ENCODE measurements at regions not wholly inside any gene's neighbourhood (a gene's known extent, or its start where the extent isn't known, plus 50 kb on each side); places are given as distances from the start of the nearest gene placed in this dataset.
"Not testable (repeated sequence)": the region's sequence is repeated elsewhere in the genome, so short reads cannot be mapped to it uniquely, and the experiment has no call there.

GRCh38 chr4:57719456-57719855 is 609.3 kb upstream of the IGFBP7 start:
- no peak overlapping the region for H2BK20ac ChIP-seq (ENCODE audit: low read depth, low read length, poor library complexity, severe bottlenecking)
- no peak overlapping the region for H4K5ac ChIP-seq (ENCODE audit: insufficient read length, low read depth, low read length)
- H3K4ac ChIP-seq (ENCODE audit: low read depth, low read length): no peak overlapping the region
- no peak overlapping the region for H2BK15ac ChIP-seq (ENCODE audit: low read depth, low read length)
- WGBS (ENCODE audit: extremely low coverage, insufficient read length, low lambda C conversion rate): no CpG with 5 or more reads among the region's 2 CpGs
- peaks cover 0 to 5% of the 10 kb centered on the region in 2 experiments; a peak in 1 of 4 replicates for H3K4me1 Mint-ChIP-seq
- no peak for TF ChIP-seq CTCF (conservative IDR thresholded peaks at IDR 0.05)
- no peak overlapping the region for H4K8ac ChIP-seq (replicated peaks; ENCODE audit: insufficient read length, low read depth, low read length)
- no peaks in the 10 kb centered on the region for H3K79me2 ChIP-seq (ENCODE audit: insufficient read depth, low read length)
- H2BK12ac ChIP-seq (ENCODE audit: insufficient read length, low read depth, low read length): no peak overlapping the region
- no peak overlapping the region for H2BK5ac ChIP-seq (ENCODE audit: insufficient read length, low read length)
- H3K27ac ChIP-seq (ENCODE audit: insufficient read length, low read depth, low read length): no peak overlapping the region
- no peak overlapping the region for H3K9ac ChIP-seq (ENCODE audit: extremely low read depth, insufficient read length, low read length)
- peaks cover 3 to 14% (median 4%) of the 10 kb centered on the region in 3 experiments; a peak in 6 of 7 replicates for H3K36me3 Mint-ChIP-seq (ENCODE audit: insufficient read depth in 1 of 3, low read depth in 3 of 3)
- no peak overlapping the region for H3K14ac ChIP-seq (ENCODE audit: insufficient read depth, low read length)
- no peak overlapping the region for H3K56ac ChIP-seq (ENCODE audit: insufficient read length, low read depth, low read length)
- no peak overlapping the region for H3T11ph ChIP-seq (ENCODE audit: low read length)
- H3K23ac ChIP-seq (ENCODE audit: insufficient read length, low read depth, low read length): no peak overlapping the region
- no peak overlapping the region for H2AFZ ChIP-seq (ENCODE audit: low read length)
- no peaks in the 10 kb centered on the region for H3K23me2 ChIP-seq (ENCODE audit: insufficient read length, low read depth, low read length, poor library complexity, severe bottlenecking)
- H3K79me1 ChIP-seq (ENCODE audit: insufficient read depth, low read depth, low read length, poor library complexity, severe bottlenecking): no peaks in the 10 kb centered on the region
- H3K9me3 Mint-ChIP-seq: peaks cover 12 to 17% of the 10 kb centered on the region in 2 experiments
- H2AK5ac ChIP-seq (ENCODE audit: insufficient read length, low read length): no peak overlapping the region
- no peak overlapping the region for H2BK120ac ChIP-seq (ENCODE audit: low read depth, low read length, poor library complexity, severe bottlenecking)
- H3K4me3 Mint-ChIP-seq: no peak overlapping the region
- no peak overlapping the region for H3K18ac ChIP-seq (ENCODE audit: insufficient read length, low read depth, low read length)
- no peak overlapping the region for H3K4me2 ChIP-seq (ENCODE audit: insufficient read depth, insufficient read length, low read length)
- H3K9me3 ChIP-seq (ENCODE audit: control insufficient read depth, low read depth, low read length): no peaks in the 10 kb centered on the region
- H3K27me3 Mint-ChIP-seq (ENCODE audit: low read depth): peaks cover 4% of the 10 kb centered on the region; the same call in 1 of the 2 replicates
- H4K91ac ChIP-seq (ENCODE audit: insufficient read length, low read depth, low read length): no peak overlapping the region
- no peaks in the 10 kb centered on the region for H4K20me1 ChIP-seq (ENCODE audit: control insufficient read depth, insufficient read depth, insufficient read length)
- H3K27ac Mint-ChIP-seq: no peak overlapping the region
- no peaks in the 10 kb centered on the region for H3K4me1 ChIP-seq (ENCODE audit: insufficient read depth, low read length)
- no peaks in the 10 kb centered on the region for H3K27me3 ChIP-seq (ENCODE audit: insufficient read depth, low read length)
- no peak for DNase-seq

GRCh38 chr4:57714313-57714712 is 604.1 kb upstream of the IGFBP7 start:
- not testable (repeated sequence) for H2AK5ac ChIP-seq (ENCODE audit: insufficient read length, low read length); H3K14ac ChIP-seq (ENCODE audit: insufficient read depth, low read length); H3K9ac ChIP-seq (ENCODE audit: extremely low read depth, insufficient read length, low read length); H3K23ac ChIP-seq (ENCODE audit: insufficient read length, low read depth, low read length); H3K4me3 Mint-ChIP-seq; H3K4me2 ChIP-seq (ENCODE audit: insufficient read depth, insufficient read length, low read length); H2BK120ac ChIP-seq (ENCODE audit: low read depth, low read length, poor library complexity, severe bottlenecking); H2BK12ac ChIP-seq (ENCODE audit: insufficient read length, low read depth, low read length); H2AFZ ChIP-seq (ENCODE audit: low read length); H4K5ac ChIP-seq (ENCODE audit: insufficient read length, low read depth, low read length); H3K18ac ChIP-seq (ENCODE audit: insufficient read length, low read depth, low read length); H3K27ac ChIP-seq (ENCODE audit: insufficient read length, low read depth, low read length); H3K79me1 ChIP-seq (ENCODE audit: insufficient read depth, low read depth, low read length, poor library complexity, severe bottlenecking); H3K56ac ChIP-seq (ENCODE audit: insufficient read length, low read depth, low read length); H3K4ac ChIP-seq (ENCODE audit: low read depth, low read length); H4K91ac ChIP-seq (ENCODE audit: insufficient read length, low read depth, low read length); H3K9me3 ChIP-seq (ENCODE audit: control insufficient read depth, low read depth, low read length); H3T11ph ChIP-seq (ENCODE audit: low read length); H4K8ac ChIP-seq (replicated peaks; ENCODE audit: insufficient read length, low read depth, low read length); H3K27ac Mint-ChIP-seq; H2BK15ac ChIP-seq (ENCODE audit: low read depth, low read length); H4K20me1 ChIP-seq (ENCODE audit: control insufficient read depth, insufficient read depth, insufficient read length); H2BK20ac ChIP-seq (ENCODE audit: low read depth, low read length, poor library complexity, severe bottlenecking); H3K23me2 ChIP-seq (ENCODE audit: insufficient read length, low read depth, low read length, poor library complexity, severe bottlenecking); H3K27me3 ChIP-seq (ENCODE audit: insufficient read depth, low read length); H3K79me2 ChIP-seq (ENCODE audit: insufficient read depth, low read length); H3K27me3 Mint-ChIP-seq (ENCODE audit: low read depth); DNase-seq; H3K4me1 ChIP-seq (ENCODE audit: insufficient read depth, low read length); H2BK5ac ChIP-seq (ENCODE audit: insufficient read length, low read length)
- peaks cover 30 to 31% of the 10 kb centered on the region in 2 experiments for H3K9me3 Mint-ChIP-seq
- peaks cover 8 to 35% (median 10%) of the 10 kb centered on the region in 3 experiments for H3K36me3 Mint-ChIP-seq (ENCODE audit: insufficient read depth in 1 of 3, low read depth in 3 of 3)
- peaks cover 23 to 27% of the 10 kb centered on the region in 2 experiments for H3K4me1 Mint-ChIP-seq
- no CpG with 5 or more reads among the region's 10 CpGs for WGBS (ENCODE audit: extremely low coverage, insufficient read length, low lambda C conversion rate)
